GM20000 (cell line): ENCODE measurements at regions not wholly inside any gene's neighbourhood (a gene's known extent, or its start where the extent isn't known, plus 50 kb on each side); places are given as distances from the start of the nearest gene placed in this dataset.

Experiments used
- DNase-seq: peaks from one replicate; pipeline ENCODE4 v3.0.0; 2012; ENCODE audit warnings: low spot score
- CTCF ChIP-seq: IDR thresholded peaks from 2 replicates; pipeline ENCODE4 v1.5.1; 2012; ENCODE audit warnings: mild to moderate bottlenecking, control low read depth; ENCODE audit errors: extremely low read depth, missing control alignments

GRCh38 chr12:66775871-66776270 lies 97.0 kb upstream of the GRIP1 start:
- no peak for DNase-seq
- TF ChIP-seq CTCF: no peak

GRCh38 chr12:66776974-66777373 lies 98.1 kb upstream of the GRIP1 start:
- TF ChIP-seq CTCF: no peak
- peak; percentile 32 for DNase-seq

- DNase-seq: no peak
- no peak for TF ChIP-seq CTCF
These were observed 100.6 kb upstream of the GRIP1 start for GRCh38 chr12:66779466-66779865.

GRCh38 chr12:66786531-66787308 lies 107.8 kb upstream of the GRIP1 start:
- DNase-seq: no peak
- no peak for TF ChIP-seq CTCF

- DNase-seq: no peak
- TF ChIP-seq CTCF: no peak
These were observed 120.7 kb upstream of the GRIP1 start for GRCh38 chr12:66799551-66799950.

- DNase-seq: no peak
- no peak for TF ChIP-seq CTCF
These were observed 121.2 kb upstream of the GRIP1 start for GRCh38 chr12:66800046-66800445.

- no peak for DNase-seq
- TF ChIP-seq CTCF: no peak
These were observed 125.1 kb upstream of the GRIP1 start for GRCh38 chr12:66803930-66804329.
